ENCODE measurements at regions not wholly inside any gene's neighbourhood (a gene's known extent, or its start where the extent isn't known, plus 50 kb on each side); places are given as distances from the start of the nearest gene placed in this dataset.

GRCh38 chr9:24381205-24381604 is 164.5 kb downstream of the IZUMO3 start:
- WGBS, 4 donors: 54 to 70% (median 61%) methylated on average over 1 of the region's 1 CpG
- TF ChIP-seq CTCF (IDR thresholded peaks at IDR 0.05): no peak
- no peak for TF ChIP-seq POLR2A (IDR thresholded peaks at IDR 0.05)
- H3K36me3 ChIP-seq: no peaks in the 10 kb centered on the region
- ATAC-seq (no peak), DNase-seq (no peak)
- no peaks in the 10 kb centered on the region for H3K4me1 ChIP-seq
- no peak overlapping the region for H3K4me3 ChIP-seq
- no peaks in the 10 kb centered on the region for H3K27me3 ChIP-seq
- intact Hi-C loops (cut with DNase I): no loop called here
- peaks cover 0 to 21% (median 8%) of the 10 kb centered on the region in 12 donors for H3K9me3 ChIP-seq
- H3K27ac ChIP-seq: no peak overlapping the region

GRCh38 chr9:24359046-24359445 is 186.7 kb downstream of the IZUMO3 start:
- Histone ChIP-seq H3K36me3 (no peaks in the 10 kb centered on the region), H3K4me1 (no peaks in the 10 kb centered on the region), H3K27ac (no peak overlapping the region), H3K27me3 (no peaks in the 10 kb centered on the region), H3K4me3 (no peak overlapping the region), H3K9me3 (peaks cover 0 to 24% (median 11%) of the 10 kb centered on the region in 12 donors)
- ATAC-seq: no peak
- WGBS, 4 donors: 85 to 91% (median 88%) methylated on average over 5 of the region's 5 CpGs
- no peak for DNase-seq
- intact Hi-C loops (cut with DNase I): no loop called here
- TF ChIP-seq CTCF (IDR thresholded peaks at IDR 0.05) (no peak), POLR2A (IDR thresholded peaks at IDR 0.05) (no peak)

GRCh38 chr9:24351973-24352372 is 193.7 kb downstream of the IZUMO3 start:
- intact Hi-C loops (cut with DNase I): no loop called here
- no peak for DNase-seq
- H3K4me3 ChIP-seq: no peak overlapping the region
- H3K27me3 ChIP-seq: no peaks in the 10 kb centered on the region
- H3K4me1 ChIP-seq: no peaks in the 10 kb centered on the region
- H3K36me3 ChIP-seq: no peaks in the 10 kb centered on the region
- ATAC-seq: no peak
- no peak for TF ChIP-seq CTCF (IDR thresholded peaks at IDR 0.05)
- TF ChIP-seq POLR2A (IDR thresholded peaks at IDR 0.05): no peak
- H3K27ac ChIP-seq: no peak overlapping the region
- H3K9me3 ChIP-seq: peaks cover 0 to 4% (median 0%) of the 10 kb centered on the region in 12 donors

GRCh38 chr9:24351258-24351657 is 194.4 kb downstream of the IZUMO3 start:
- Histone ChIP-seq H3K27me3 (no peaks in the 10 kb centered on the region), H3K9me3 (peaks cover 0 to 4% (median 0%) of the 10 kb centered on the region in 12 donors), H3K4me3 (no peak overlapping the region), H3K4me1 (no peaks in the 10 kb centered on the region), H3K36me3 (no peaks in the 10 kb centered on the region), H3K27ac (no peak overlapping the region)
- no peak for DNase-seq
- ATAC-seq: no peak
- TF ChIP-seq POLR2A (IDR thresholded peaks at IDR 0.05): no peak
- TF ChIP-seq CTCF (IDR thresholded peaks at IDR 0.05): no peak
- WGBS, 4 donors: 53 to 61% (median 56%) methylated on average over 2 of the region's 2 CpGs
- intact Hi-C loops (cut with DNase I): no loop called here
